ENCODE measurements at regions not wholly inside any gene's neighbourhood (a gene's known extent, or its start where the extent isn't known, plus 50 kb on each side); places are given as distances from the start of the nearest gene placed in this dataset.

- TF ChIP-seq CTCF (IDR thresholded peaks at IDR 0.05; ENCODE audit: insufficient read depth, low read depth, low read length) = no peak
- TF ChIP-seq EZH2 (IDR thresholded peaks at IDR 0.05; ENCODE audit: insufficient read depth, low read length) = no peak
Observed at GRCh38 chr12:83541446-83541845, 854.7 kb downstream of the TMTC2 start.

All from astrocyte (in vitro differentiated cells and primary cell).